GM12878 (cell line): ENCODE measurements at regions not wholly inside any gene's neighbourhood (a gene's known extent, or its start where the extent isn't known, plus 50 kb on each side); places are given as distances from the start of the nearest gene placed in this dataset.

Source experiments
- ATAC-seq: fragments of 200-7000 bp; cut with Tn5 transposase; 3 replicates; pipeline ENCODE4 v1.9.1; 2020; ENCODE audit warnings: mild to moderate bottlenecking, moderate library complexity
- BruUV-seq: library from RNA; stranded (reverse); fragments of 400-500 nt; replicated peaks from 2 replicates; lab custom pipeline; 2021; lab: Mats Ljungman, UMichigan
- CTCF ChIA-PET: fragments of 300-600 bp; sonication (Branson Sonifier 250); formaldehyde crosslinking; extraction: SDS; loops from one replicate; lab custom pipeline; 2021; ENCODE audit warnings: inconsistent platforms; lab: Yijun Ruan, JAX
- POLR2A ChIA-PET: fragments of 350-600 bp; formaldehyde crosslinking; extraction: SDS; loops from one replicate; lab custom pipeline; 2021; ENCODE audit warnings: inconsistent platforms; lab: Charles Lee
- RAD21 ChIA-PET: fragments of 300-600 bp; sonication (Branson Sonifier 250); formaldehyde crosslinking; loops from one replicate; lab custom pipeline; 2023; ENCODE audit warnings: antibody characterized with exemption; ENCODE audit not compliant: unreplicated experiment; lab: Charles Lee
- SMC1A ChIA-PET: fragments of 300-600 bp; sonication (Branson Sonifier 250); formaldehyde crosslinking; loops from one replicate; lab custom pipeline; 2023; ENCODE audit not compliant: unreplicated experiment, uncharacterized antibody; lab: Charles Lee
- DNase-seq: peaks from one replicate; pipeline ENCODE4 v3.0.0-alpha.2; 2011; ENCODE audit warnings: low read depth, low spot score
- FAIRE-seq: peaks from 3 replicates; lab custom pipeline; 2011; peaks lifted over from hg19 to GRCh38; lab: Jason Lieb, UNC
- H2AFZ ChIP-seq: 2 replicates; pipeline ENCODE4 v1.6.0; 2011; ENCODE audit warnings: low read depth, low read length, control low read depth; ENCODE audit not compliant: control insufficient read depth
- H3K27ac ChIP-seq: 2 replicates; pipeline ENCODE4 v1.5.1; 2011; ENCODE audit warnings: control low read depth; ENCODE audit not compliant: control insufficient read depth, insufficient read depth
- H3K27me3 ChIP-seq, 2 experiments: replicated peaks in 1 of 2; 2 replicates each; pipeline versions ENCODE4 v1.6.0 to v1.6.1; 2011; ENCODE audit warnings: low read length in 1 of 2; ENCODE audit not compliant: control insufficient read depth in 2 of 2, insufficient read depth in 2 of 2
- H3K36me3 ChIP-seq, 2 experiments: 2 replicates each; pipeline ENCODE4 v1.5.1; 2011; ENCODE audit warnings: low read length in 1 of 2; ENCODE audit not compliant: control insufficient read depth in 2 of 2, insufficient read depth in 2 of 2
- H3K4me1 ChIP-seq: 2 replicates; pipeline ENCODE4 v1.6.1; 2011; ENCODE audit warnings: mild to moderate bottlenecking, low read length, moderate library complexity, mixed read lengths; ENCODE audit not compliant: control insufficient read depth, insufficient read depth
- H3K4me2 ChIP-seq: 2 replicates; pipeline ENCODE4 v1.6.0; 2011; ENCODE audit warnings: control low read depth; ENCODE audit not compliant: control insufficient read depth, insufficient read depth
- H3K4me3 ChIP-seq: fragments of 200-600 bp; sonication (generic); 2 replicates; pipeline ENCODE4 v1.5.1; 2016
- H3K79me2 ChIP-seq: 2 replicates; pipeline ENCODE4 v1.6.0; 2011; ENCODE audit warnings: low read length; ENCODE audit not compliant: control insufficient read depth, insufficient read depth
- H3K9ac ChIP-seq: 2 replicates; pipeline ENCODE4 v1.8.0; 2011; ENCODE audit warnings: low read length, control low read depth, mixed read lengths; ENCODE audit not compliant: control insufficient read depth, insufficient read depth
- H3K9me3 ChIP-seq: replicated peaks from 3 replicates; pipeline ENCODE4 v1.5.1; 2011; ENCODE audit warnings: mild to moderate bottlenecking, low read length; ENCODE audit not compliant: control insufficient read depth, insufficient read depth
- H4K20me1 ChIP-seq: 2 replicates; pipeline ENCODE4 v1.6.0; 2011; ENCODE audit not compliant: control insufficient read depth, insufficient read depth
- ATF2 ChIP-seq: IDR thresholded peaks from 2 replicates; pipeline ENCODE4 v1.6.1; 2012; ENCODE audit warnings: low read length, inconsistent platforms
- BACH1 ChIP-seq: fragments of 450-650 bp; IDR thresholded peaks from 2 replicates; pipeline ENCODE4 v1.6.1; 2017; ENCODE audit warnings: mild to moderate bottlenecking, borderline replicate concordance
- POLR2A ChIP-seq: IDR thresholded peaks from 2 replicates; pipeline ENCODE4 v1.6.1; 2011; ENCODE audit warnings: low read depth, mild to moderate bottlenecking, low read length
- RAD51 ChIP-seq: fragments of 450-650 bp; IDR thresholded peaks from 2 replicates; pipeline ENCODE4 v1.6.1; 2016; ENCODE audit warnings: moderate library complexity, mild to moderate bottlenecking, inconsistent platforms
- SMAD5 ChIP-seq: IDR thresholded peaks from 2 replicates; pipeline ENCODE4 v1.6.1; 2016; ENCODE audit warnings: antibody characterized with exemption, low read depth
- TBL1XR1 ChIP-seq: IDR thresholded peaks from 2 replicates; pipeline ENCODE4 v1.6.1; 2012; ENCODE audit warnings: low read depth, low read length, improper control_type of control experiment
- WRNIP1 ChIP-seq: IDR thresholded peaks from 2 replicates; pipeline ENCODE4 v1.6.1; 2011; ENCODE audit warnings: low read depth, low read length, improper control_type of control experiment, borderline replicate concordance
- ZNF217 ChIP-seq: fragments of 450-650 bp; IDR thresholded peaks from 2 replicates; pipeline ENCODE4 v1.6.1; 2017; ENCODE audit warnings: antibody characterized with exemption, mild to moderate bottlenecking
- in situ Hi-C: fragments of 300-500 bp; cut with MboI; formaldehyde crosslinking; loops from 9 replicates; pipeline ENCODE4 v1.14.3; 2018; ENCODE audit warnings: mixed read lengths
- intact Hi-C: fragments of 100-400 bp; cut with micrococcal nuclease; formaldehyde crosslinking; loops from one replicate; pipeline ENCODE4 v1.14.2; 2022; ENCODE audit not compliant: unreplicated experiment
- TF ChIP-seq, protein P1 (sequence below): IDR thresholded peaks from 2 replicates; pipeline ENCODE4 v1.6.1; 2011; ENCODE audit warnings: low read depth, low read length, improper control_type of control experiment, borderline replicate concordance
- TF ChIP-seq, protein P2 (sequence below): IDR thresholded peaks from 2 replicates; pipeline ENCODE4 v1.6.1; 2011; ENCODE audit warnings: mild to moderate bottlenecking, low read depth, low read length, moderate library complexity; ENCODE audit not compliant: insufficient replicate concordance

DNA sequence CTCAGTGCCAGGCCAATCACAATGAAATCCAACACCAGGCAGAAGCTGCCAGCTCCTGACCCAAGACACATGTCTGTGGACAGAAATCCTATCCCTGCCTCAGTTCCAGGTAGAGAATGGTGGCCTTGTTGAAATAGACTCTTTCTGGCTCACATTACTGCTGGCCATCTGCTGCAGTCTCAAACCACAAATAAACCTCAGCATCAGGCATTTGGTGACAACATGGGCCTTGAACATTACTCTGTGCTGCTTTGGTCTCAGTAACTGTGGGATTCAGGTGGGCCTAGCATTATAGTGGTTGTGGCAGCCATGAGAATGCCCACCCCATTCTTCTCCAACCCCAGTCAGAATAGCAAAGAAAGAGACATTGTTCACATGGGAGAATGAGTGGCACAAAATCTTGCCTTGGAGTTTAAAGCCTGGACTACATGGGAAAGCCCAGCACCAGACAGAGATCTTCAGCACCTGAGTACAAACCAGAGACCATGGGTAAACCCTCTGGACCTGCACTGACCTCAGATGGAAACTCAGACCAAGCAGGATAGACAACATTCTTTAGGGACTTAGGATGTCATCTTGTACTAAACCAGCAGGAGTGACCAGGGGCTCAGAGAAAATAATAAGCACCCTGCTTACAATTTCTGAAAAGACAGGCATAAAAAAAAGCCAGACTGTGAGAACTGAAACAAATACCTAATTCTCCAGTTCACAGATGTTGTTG is 50.4 kb upstream of the TRAM1L1 start:
- intact Hi-C loops, result loop anchor here (2.0 kb wide), 1 partner anchor 565 kb away; no protein-coding TSS in a partner anchor
- SMC1A ChIA-PET, result interaction anchor here (0.6 to 1.3 kb wide), 2 partner anchors 10 to 725 kb away, joined by 4 read pairs; no protein-coding TSS in a partner anchor
- CTCF ChIA-PET, result interaction anchor here (1.1 to 3.3 kb wide), 3 partner anchors 565 to 1126 kb away, joined by 3 to 11 read pairs (median 9); no protein-coding TSS in a partner anchor

More for the DNA sequence above, 50.4 kb upstream of the TRAM1L1 start:
- in situ Hi-C loops, result loop anchor here (25.0 kb wide), 1 partner anchor 1127 kb away; no protein-coding TSS in a partner anchor
- Histone ChIP-seq H4K20me1 (no peaks in the 10 kb centered on the region), H3K4me2 (no peak overlapping the region), H3K27me3 (no peaks in the 10 kb centered on the region), H3K27ac (no peak overlapping the region), H3K36me3 (no peaks in the 10 kb centered on the region), H3K4me3 (no peak overlapping the region), H3K9me3 (no peaks in the 10 kb centered on the region), H2AFZ (no peak overlapping the region; the same call in 1 of the 2 replicates), H3K79me2 (no peaks in the 10 kb centered on the region), H3K9ac (no peak overlapping the region), H3K4me1 (no peaks in the 10 kb centered on the region)
- no TSS peak for BruUV-seq
- ChIA-PET POLR2A (no interaction called here), RAD21 (interaction anchor here (1.5 kb wide), 1 partner anchor 896 kb away, joined by 4 read pairs; no protein-coding TSS in a partner anchor)
- peak; percentile 46 for ATAC-seq
- DNase-seq, result no peak
- TF ChIP-seq, protein P1, sequence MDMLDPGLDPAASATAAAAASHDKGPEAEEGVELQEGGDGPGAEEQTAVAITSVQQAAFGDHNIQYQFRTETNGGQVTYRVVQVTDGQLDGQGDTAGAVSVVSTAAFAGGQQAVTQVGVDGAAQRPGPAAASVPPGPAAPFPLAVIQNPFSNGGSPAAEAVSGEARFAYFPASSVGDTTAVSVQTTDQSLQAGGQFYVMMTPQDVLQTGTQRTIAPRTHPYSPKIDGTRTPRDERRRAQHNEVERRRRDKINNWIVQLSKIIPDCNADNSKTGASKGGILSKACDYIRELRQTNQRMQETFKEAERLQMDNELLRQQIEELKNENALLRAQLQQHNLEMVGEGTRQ, result no peak
- TF ChIP-seq RAD51 (no peak), ATF2 (no peak), ZNF217 (no peak), SMAD5 (no peak), POLR2A (no peak), TBL1XR1 (no peak), BACH1 (no peak), WRNIP1 (no peak)
- TF ChIP-seq, protein P2, sequence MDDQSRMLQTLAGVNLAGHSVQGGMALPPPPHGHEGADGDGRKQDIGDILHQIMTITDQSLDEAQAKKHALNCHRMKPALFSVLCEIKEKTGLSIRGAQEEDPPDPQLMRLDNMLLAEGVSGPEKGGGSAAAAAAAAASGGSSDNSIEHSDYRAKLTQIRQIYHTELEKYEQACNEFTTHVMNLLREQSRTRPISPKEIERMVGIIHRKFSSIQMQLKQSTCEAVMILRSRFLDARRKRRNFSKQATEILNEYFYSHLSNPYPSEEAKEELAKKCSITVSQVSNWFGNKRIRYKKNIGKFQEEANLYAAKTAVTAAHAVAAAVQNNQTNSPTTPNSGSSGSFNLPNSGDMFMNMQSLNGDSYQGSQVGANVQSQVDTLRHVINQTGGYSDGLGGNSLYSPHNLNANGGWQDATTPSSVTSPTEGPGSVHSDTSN, result no peak
- no peak for FAIRE-seq
